Fibroblast of lung (primary cell): ENCODE measurements at regions not wholly inside any gene's neighbourhood (a gene's known extent, or its start where the extent isn't known, plus 50 kb on each side); places are given as distances from the start of the nearest gene placed in this dataset.

Source experiments
- DNase-seq, 2 donors: peaks; one replicate each; pipeline versions ENCODE4 v3.0.0 to v3.0.0-alpha.2; 2010; ENCODE audit warnings: low read depth in 2 of 2
- H2AFZ ChIP-seq: 2 replicates; pipeline ENCODE4 v1.5.1; 2012; ENCODE audit warnings: low read length, control low read depth, inconsistent platforms
- H3K27ac ChIP-seq: 2 replicates; pipeline ENCODE4 v1.5.1; 2011; ENCODE audit warnings: low read length, control low read depth; ENCODE audit not compliant: insufficient read depth
- H3K27me3 ChIP-seq: 2 replicates; pipeline ENCODE4 v1.5.1; 2011; ENCODE audit warnings: mild to moderate bottlenecking, low read length; ENCODE audit not compliant: control insufficient read depth, insufficient read depth
- H3K36me3 ChIP-seq: 2 replicates; pipeline ENCODE4 v1.5.1; 2011; ENCODE audit warnings: low read length; ENCODE audit not compliant: control insufficient read depth, insufficient read depth
- H3K4me1 ChIP-seq: 2 replicates; pipeline ENCODE4 v1.5.1; 2011; ENCODE audit warnings: low read length; ENCODE audit not compliant: control insufficient read depth, insufficient read depth; ENCODE audit errors: extremely low read depth
- H3K4me2 ChIP-seq: 2 replicates; pipeline ENCODE4 v1.5.1; 2011; ENCODE audit warnings: low read length, control low read depth; ENCODE audit not compliant: insufficient read depth; ENCODE audit errors: extremely low read depth
- H3K4me3 ChIP-seq, 4 experiments: fragments of 200-600 bp in 1 of 4; sonication (generic) in 1 of 4; replicated peaks in 1 of 4; 2 replicates each; pipeline ENCODE4 v1.5.1; 2011 to 2016; ENCODE audit warnings: low read length in 4 of 4, low read depth in 3 of 4, mild to moderate bottlenecking in 3 of 4, control low read depth in 2 of 4, inconsistent platforms in 1 of 4, mixed read lengths in 1 of 4; ENCODE audit not compliant: insufficient read depth in 1 of 4; ENCODE audit errors: control extremely low read depth in 1 of 4
- H3K79me2 ChIP-seq: 2 replicates; pipeline ENCODE4 v1.5.1; 2012; ENCODE audit warnings: mild to moderate bottlenecking, low read length, inconsistent platforms; ENCODE audit not compliant: control insufficient read depth, insufficient read depth
- H3K9ac ChIP-seq: 2 replicates; pipeline ENCODE4 v1.5.1; 2011; ENCODE audit warnings: mild to moderate bottlenecking, low read length, control low read depth; ENCODE audit not compliant: insufficient read depth
- H3K9me3 ChIP-seq: 2 replicates; pipeline ENCODE4 v1.5.1; 2012; ENCODE audit warnings: low read depth, low read length; ENCODE audit not compliant: control insufficient read depth, insufficient read depth
- H4K20me1 ChIP-seq: 2 replicates; pipeline ENCODE4 v1.5.1; 2011; ENCODE audit warnings: low read length; ENCODE audit not compliant: control insufficient read depth, insufficient read depth; ENCODE audit errors: extremely low read depth
- EZH2 ChIP-seq: IDR thresholded peaks from 2 replicates; pipeline ENCODE4 v1.5.1; 2012; ENCODE audit warnings: low read length, control low read depth, mild to moderate bottlenecking; ENCODE audit errors: missing control alignments
- TF ChIP-seq, protein P1 (sequence below), 2 donors: IDR thresholded peaks in 1 of 2; conservative IDR thresholded peaks in 1 of 2; 1 replicate in 1 of 2; 2 replicates in 1 of 2; pipeline ENCODE4 v1.5.1; 2011 to 2012; ENCODE audit warnings: low read length in 2 of 2, control low read depth in 1 of 2, inconsistent platforms in 1 of 2, low read depth in 1 of 2, mild to moderate bottlenecking in 1 of 2

- H4K20me1 ChIP-seq, result no peaks in the 10 kb centered on the region
- TF ChIP-seq, protein P1, sequence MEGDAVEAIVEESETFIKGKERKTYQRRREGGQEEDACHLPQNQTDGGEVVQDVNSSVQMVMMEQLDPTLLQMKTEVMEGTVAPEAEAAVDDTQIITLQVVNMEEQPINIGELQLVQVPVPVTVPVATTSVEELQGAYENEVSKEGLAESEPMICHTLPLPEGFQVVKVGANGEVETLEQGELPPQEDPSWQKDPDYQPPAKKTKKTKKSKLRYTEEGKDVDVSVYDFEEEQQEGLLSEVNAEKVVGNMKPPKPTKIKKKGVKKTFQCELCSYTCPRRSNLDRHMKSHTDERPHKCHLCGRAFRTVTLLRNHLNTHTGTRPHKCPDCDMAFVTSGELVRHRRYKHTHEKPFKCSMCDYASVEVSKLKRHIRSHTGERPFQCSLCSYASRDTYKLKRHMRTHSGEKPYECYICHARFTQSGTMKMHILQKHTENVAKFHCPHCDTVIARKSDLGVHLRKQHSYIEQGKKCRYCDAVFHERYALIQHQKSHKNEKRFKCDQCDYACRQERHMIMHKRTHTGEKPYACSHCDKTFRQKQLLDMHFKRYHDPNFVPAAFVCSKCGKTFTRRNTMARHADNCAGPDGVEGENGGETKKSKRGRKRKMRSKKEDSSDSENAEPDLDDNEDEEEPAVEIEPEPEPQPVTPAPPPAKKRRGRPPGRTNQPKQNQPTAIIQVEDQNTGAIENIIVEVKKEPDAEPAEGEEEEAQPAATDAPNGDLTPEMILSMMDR (conservative IDR thresholded peaks at IDR 0.05 in 1 of 2, IDR thresholded peaks at IDR 0.05 in 1 of 2; ENCODE audit: low read depth in 1 of 2, low read length in 2 of 2), result no peak
- TF ChIP-seq EZH2, result no peak
Observed at GRCh38 chr2:103288696-103289095, 526.9 kb downstream of the TMEM182 start.

DNA sequence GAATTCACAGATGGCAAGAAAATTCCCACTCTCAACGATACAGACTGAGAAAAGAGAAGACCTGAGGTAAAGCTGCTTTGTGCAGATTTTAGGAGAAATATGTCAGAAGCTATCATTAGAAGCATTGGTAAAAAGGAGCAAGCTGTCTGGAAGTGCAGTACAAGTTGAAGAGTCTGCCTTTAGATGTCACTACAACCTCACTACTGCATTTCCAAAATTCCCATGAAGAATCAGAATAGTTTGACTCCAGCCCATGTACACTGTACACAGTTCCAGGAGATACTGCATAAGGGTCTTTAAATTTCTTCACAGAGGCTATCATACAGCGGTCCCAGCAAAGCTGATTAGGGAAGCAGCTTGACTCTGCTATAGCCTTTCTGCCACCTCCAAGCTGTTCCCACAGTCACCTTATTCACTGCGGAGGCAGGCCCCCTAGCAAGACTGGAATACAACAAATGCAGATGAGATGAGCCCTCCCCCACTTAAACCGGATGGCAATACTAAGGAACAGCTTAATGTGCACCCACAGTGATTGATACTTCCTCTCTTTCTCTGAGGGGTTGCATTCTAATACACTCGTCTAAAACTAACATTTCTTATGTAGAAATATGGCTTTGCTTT lies 527.4 kb downstream of the TMEM182 start:
- Histone ChIP-seq H3K27ac (no peak overlapping the region), H3K4me3 (no peak overlapping the region), H3K4me2 (no peak overlapping the region), H3K27me3 (no peaks in the 10 kb centered on the region), H3K9ac (no peak overlapping the region), H3K36me3 (no peaks in the 10 kb centered on the region), H3K9me3 (no peaks in the 10 kb centered on the region), H2AFZ (no peak overlapping the region), H3K4me1 (no peaks in the 10 kb centered on the region), H3K79me2 (no peaks in the 10 kb centered on the region), H4K20me1 (no peaks in the 10 kb centered on the region)
- TF ChIP-seq EZH2, result no peak
- TF ChIP-seq, protein P1 (conservative IDR thresholded peaks at IDR 0.05 in 1 of 2, IDR thresholded peaks at IDR 0.05 in 1 of 2; ENCODE audit: low read depth in 1 of 2, low read length in 2 of 2), result no peak
- peak in 1 of 2 donors; percentile 6 for DNase-seq

More at GRCh38 chr2:103288696-103289095, 526.9 kb downstream of the TMEM182 start:
- Histone ChIP-seq H3K4me1 (no peaks in the 10 kb centered on the region), H3K27me3 (no peaks in the 10 kb centered on the region), H3K36me3 (no peaks in the 10 kb centered on the region), H2AFZ (no peak overlapping the region), H3K79me2 (no peaks in the 10 kb centered on the region), H3K4me2 (no peak overlapping the region), H3K9ac (no peak overlapping the region), H3K9me3 (no peaks in the 10 kb centered on the region), H3K4me3 (no peak overlapping the region), H3K27ac (no peak overlapping the region)
- no peak for DNase-seq

GRCh38 chr2:103292573-103292972 lies 530.7 kb downstream of the TMEM182 start:
- Histone ChIP-seq H3K27ac (no peak overlapping the region), H3K9me3 (no peaks in the 10 kb centered on the region), H3K27me3 (no peaks in the 10 kb centered on the region), H3K4me2 (no peak overlapping the region), H3K79me2 (no peaks in the 10 kb centered on the region), H3K9ac (no peak overlapping the region), H3K4me1 (no peaks in the 10 kb centered on the region), H4K20me1 (no peaks in the 10 kb centered on the region), H3K36me3 (no peaks in the 10 kb centered on the region), H2AFZ (no peak overlapping the region), H3K4me3 (no peak overlapping the region)
- no peak for DNase-seq
- TF ChIP-seq EZH2, result no peak
- TF ChIP-seq, protein P1 (conservative IDR thresholded peaks at IDR 0.05 in 1 of 2, IDR thresholded peaks at IDR 0.05 in 1 of 2; ENCODE audit: low read depth in 1 of 2, low read length in 2 of 2), result no peak
